ENCODE measurements at regions not wholly inside any gene's neighbourhood (a gene's known extent, or its start where the extent isn't known, plus 50 kb on each side); places are given as distances from the start of the nearest gene placed in this dataset.

DNA sequence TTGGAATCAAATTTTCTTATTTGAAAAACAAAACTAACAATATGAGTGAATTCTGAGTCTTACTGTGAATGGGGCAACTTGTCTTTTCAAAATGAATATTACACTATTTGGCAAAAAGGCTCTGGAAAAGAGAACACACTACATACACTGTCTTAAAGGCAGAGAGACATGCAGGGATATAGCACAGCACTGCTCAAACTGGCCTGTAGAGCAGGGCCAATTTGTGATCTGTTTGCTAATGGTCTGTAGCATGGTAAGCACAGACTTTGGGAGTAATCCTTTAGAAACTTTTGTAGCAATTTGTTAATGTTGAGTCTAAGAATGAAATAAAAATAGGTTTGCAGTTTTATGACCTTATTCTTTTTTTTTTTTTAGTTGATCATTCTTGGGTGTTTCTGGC lies 679.8 kb upstream of the SGO1 start:
- peaks cover 20% of the 10 kb centered on the region for H3K36me3 Mint-ChIP-seq (ENCODE audit: low read depth)
- Histone ChIP-seq H3K36me3 (ENCODE audit: insufficient read depth) (no peaks in the 10 kb centered on the region), H3K4me2 (no peak overlapping the region), H3K79me2 (replicated peaks; ENCODE audit: insufficient read depth) (no peaks in the 10 kb centered on the region), H3K9me2 (ENCODE audit: insufficient read depth) (no peaks in the 10 kb centered on the region), H2AFZ (no peak overlapping the region), H3K27ac (ENCODE audit: low read depth) (no peak overlapping the region), H3F3A (replicated peaks; ENCODE audit: low read depth) (no peaks in the 10 kb centered on the region), H3K4me1 (ENCODE audit: insufficient read depth) (no peaks in the 10 kb centered on the region), H3K4me3 (no peak overlapping the region), H3K27me3 (ENCODE audit: insufficient read depth) (no peaks in the 10 kb centered on the region), H4K20me1 (replicated peaks; ENCODE audit: insufficient read depth) (no peaks in the 10 kb centered on the region)
- H3K4me1 Mint-ChIP-seq = no peaks in the 10 kb centered on the region; the same call in 2 of the 3 replicates
- DNase-seq (ENCODE audit: low spot score) (no peak), ATAC-seq (no peak)
- H3K27ac Mint-ChIP-seq = no peak overlapping the region
- TF ChIP-seq JUNB (IDR thresholded peaks at IDR 0.05; ENCODE audit: unreplicated experiment) = no peak
- no peak overlapping the region for H3K4me3 Mint-ChIP-seq
- H3K9me3 Mint-ChIP-seq = peaks cover 40% of the 10 kb centered on the region
- no peaks in the 10 kb centered on the region for H3K27me3 Mint-ChIP-seq (ENCODE audit: insufficient read depth, low read depth, poor library complexity)

DNA sequence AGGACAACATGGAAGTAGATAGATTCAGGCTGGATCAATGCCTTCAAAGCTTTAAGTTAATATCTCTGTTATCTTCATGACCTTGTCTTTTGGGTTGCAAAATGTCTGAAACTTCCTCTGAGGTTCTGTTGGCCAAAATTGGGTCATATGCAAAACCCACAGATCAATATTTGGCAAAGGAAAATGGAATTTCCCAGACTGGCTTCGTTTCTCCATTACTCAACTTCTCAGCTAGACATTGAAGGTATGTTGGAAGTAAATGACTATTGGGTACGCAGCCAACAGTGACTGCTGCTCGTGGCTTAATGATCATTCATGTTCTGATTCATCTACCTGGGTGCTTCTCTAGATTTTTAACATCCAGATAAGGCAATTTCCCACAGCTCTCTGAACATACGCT lies 675.4 kb upstream of the SGO1 start:
- Histone ChIP-seq H3K27me3 (ENCODE audit: insufficient read depth) (no peaks in the 10 kb centered on the region), H3K4me1 (ENCODE audit: insufficient read depth) (peaks cover 27% of the 10 kb centered on the region), H3K9me2 (ENCODE audit: insufficient read depth) (peaks cover 6% of the 10 kb centered on the region; the same call in 1 of the 2 replicates), H3F3A (replicated peaks; ENCODE audit: low read depth) (no peaks in the 10 kb centered on the region), H3K4me3 (no peak overlapping the region), H4K20me1 (replicated peaks; ENCODE audit: insufficient read depth) (no peaks in the 10 kb centered on the region), H3K79me2 (replicated peaks; ENCODE audit: insufficient read depth) (no peaks in the 10 kb centered on the region), H3K27ac (ENCODE audit: low read depth) (no peak overlapping the region), H2AFZ (no peak overlapping the region), H3K4me2 (no peak overlapping the region), H3K36me3 (ENCODE audit: insufficient read depth) (no peaks in the 10 kb centered on the region)
- no peak overlapping the region for H3K27ac Mint-ChIP-seq
- no peak overlapping the region for H3K4me3 Mint-ChIP-seq
- DNase-seq (ENCODE audit: low spot score) = no peak
- H3K9me3 Mint-ChIP-seq = peaks cover 32% of the 10 kb centered on the region
- H3K4me1 Mint-ChIP-seq = peaks cover 16% of the 10 kb centered on the region; the same call in 2 of the 3 replicates
- TF ChIP-seq, protein P1, sequence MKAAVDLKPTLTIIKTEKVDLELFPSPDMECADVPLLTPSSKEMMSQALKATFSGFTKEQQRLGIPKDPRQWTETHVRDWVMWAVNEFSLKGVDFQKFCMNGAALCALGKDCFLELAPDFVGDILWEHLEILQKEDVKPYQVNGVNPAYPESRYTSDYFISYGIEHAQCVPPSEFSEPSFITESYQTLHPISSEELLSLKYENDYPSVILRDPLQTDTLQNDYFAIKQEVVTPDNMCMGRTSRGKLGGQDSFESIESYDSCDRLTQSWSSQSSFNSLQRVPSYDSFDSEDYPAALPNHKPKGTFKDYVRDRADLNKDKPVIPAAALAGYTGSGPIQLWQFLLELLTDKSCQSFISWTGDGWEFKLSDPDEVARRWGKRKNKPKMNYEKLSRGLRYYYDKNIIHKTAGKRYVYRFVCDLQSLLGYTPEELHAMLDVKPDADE (IDR thresholded peaks at IDR 0.05) = no peak
- TF ChIP-seq EZH2 (IDR thresholded peaks at IDR 0.05; ENCODE audit: low read depth, unreplicated experiment) = no peak
- TF ChIP-seq ZNF331 (CRISPR knock-in tag; IDR thresholded peaks at IDR 0.05; ENCODE audit: low read depth) = no peak
- TF ChIP-seq ZNF114 (CRISPR knock-in tag; IDR thresholded peaks at IDR 0.05) = no peak
- TF ChIP-seq EZH2phosphoT487 (IDR thresholded peaks at IDR 0.05; ENCODE audit: unreplicated experiment) = no peak
- TF ChIP-seq, protein P2, sequence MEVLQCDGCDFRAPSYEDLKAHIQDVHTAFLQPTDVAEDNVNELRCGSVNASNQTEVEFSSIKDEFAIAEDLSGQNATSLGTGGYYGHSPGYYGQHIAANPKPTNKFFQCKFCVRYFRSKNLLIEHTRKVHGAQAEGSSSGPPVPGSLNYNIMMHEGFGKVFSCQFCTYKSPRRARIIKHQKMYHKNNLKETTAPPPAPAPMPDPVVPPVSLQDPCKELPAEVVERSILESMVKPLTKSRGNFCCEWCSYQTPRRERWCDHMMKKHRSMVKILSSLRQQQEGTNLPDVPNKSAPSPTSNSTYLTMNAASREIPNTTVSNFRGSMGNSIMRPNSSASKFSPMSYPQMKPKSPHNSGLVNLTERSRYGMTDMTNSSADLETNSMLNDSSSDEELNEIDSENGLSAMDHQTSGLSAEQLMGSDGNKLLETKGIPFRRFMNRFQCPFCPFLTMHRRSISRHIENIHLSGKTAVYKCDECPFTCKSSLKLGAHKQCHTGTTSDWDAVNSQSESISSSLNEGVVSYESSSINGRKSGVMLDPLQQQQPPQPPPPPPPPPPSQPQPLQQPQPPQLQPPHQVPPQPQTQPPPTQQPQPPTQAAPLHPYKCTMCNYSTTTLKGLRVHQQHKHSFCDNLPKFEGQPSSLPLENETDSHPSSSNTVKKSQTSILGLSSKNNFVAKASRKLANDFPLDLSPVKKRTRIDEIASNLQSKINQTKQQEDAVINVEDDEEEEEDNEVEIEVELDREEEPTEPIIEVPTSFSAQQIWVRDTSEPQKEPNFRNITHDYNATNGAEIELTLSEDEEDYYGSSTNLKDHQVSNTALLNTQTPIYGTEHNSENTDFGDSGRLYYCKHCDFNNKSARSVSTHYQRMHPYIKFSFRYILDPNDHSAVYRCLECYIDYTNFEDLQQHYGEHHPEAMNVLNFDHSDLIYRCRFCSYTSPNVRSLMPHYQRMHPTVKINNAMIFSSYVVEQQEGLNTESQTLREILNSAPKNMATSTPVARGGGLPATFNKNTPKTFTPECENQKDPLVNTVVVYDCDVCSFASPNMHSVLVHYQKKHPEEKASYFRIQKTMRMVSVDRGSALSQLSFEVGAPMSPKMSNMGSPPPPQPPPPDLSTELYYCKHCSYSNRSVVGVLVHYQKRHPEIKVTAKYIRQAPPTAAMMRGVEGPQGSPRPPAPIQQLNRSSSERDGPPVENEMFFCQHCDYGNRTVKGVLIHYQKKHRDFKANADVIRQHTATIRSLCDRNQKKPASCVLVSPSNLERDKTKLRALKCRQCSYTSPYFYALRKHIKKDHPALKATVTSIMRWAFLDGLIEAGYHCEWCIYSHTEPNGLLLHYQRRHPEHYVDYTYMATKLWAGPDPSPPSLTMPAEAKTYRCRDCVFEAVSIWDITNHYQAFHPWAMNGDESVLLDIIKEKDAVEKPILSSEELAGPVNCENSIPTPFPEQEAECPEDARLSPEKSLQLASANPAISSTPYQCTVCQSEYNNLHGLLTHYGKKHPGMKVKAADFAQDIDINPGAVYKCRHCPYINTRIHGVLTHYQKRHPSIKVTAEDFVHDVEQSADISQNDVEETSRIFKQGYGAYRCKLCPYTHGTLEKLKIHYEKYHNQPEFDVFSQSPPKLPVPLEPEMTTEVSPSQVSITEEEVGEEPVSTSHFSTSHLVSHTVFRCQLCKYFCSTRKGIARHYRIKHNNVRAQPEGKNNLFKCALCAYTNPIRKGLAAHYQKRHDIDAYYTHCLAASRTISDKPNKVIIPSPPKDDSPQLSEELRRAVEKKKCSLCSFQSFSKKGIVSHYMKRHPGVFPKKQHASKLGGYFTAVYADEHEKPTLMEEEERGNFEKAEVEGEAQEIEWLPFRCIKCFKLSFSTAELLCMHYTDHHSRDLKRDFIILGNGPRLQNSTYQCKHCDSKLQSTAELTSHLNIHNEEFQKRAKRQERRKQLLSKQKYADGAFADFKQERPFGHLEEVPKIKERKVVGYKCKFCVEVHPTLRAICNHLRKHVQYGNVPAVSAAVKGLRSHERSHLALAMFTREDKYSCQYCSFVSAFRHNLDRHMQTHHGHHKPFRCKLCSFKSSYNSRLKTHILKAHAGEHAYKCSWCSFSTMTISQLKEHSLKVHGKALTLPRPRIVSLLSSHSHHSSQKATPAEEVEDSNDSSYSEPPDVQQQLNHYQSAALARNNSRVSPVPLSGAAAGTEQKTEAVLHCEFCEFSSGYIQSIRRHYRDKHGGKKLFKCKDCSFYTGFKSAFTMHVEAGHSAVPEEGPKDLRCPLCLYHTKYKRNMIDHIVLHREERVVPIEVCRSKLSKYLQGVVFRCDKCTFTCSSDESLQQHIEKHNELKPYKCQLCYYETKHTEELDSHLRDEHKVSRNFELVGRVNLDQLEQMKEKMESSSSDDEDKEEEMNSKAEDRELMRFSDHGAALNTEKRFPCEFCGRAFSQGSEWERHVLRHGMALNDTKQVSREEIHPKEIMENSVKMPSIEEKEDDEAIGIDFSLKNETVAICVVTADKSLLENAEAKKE (CRISPR knock-in tag; IDR thresholded peaks at IDR 0.05) = no peak
- no peak for TF ChIP-seq STAT1 (IDR thresholded peaks at IDR 0.05; ENCODE audit: unreplicated experiment)
- TF ChIP-seq, protein P3, sequence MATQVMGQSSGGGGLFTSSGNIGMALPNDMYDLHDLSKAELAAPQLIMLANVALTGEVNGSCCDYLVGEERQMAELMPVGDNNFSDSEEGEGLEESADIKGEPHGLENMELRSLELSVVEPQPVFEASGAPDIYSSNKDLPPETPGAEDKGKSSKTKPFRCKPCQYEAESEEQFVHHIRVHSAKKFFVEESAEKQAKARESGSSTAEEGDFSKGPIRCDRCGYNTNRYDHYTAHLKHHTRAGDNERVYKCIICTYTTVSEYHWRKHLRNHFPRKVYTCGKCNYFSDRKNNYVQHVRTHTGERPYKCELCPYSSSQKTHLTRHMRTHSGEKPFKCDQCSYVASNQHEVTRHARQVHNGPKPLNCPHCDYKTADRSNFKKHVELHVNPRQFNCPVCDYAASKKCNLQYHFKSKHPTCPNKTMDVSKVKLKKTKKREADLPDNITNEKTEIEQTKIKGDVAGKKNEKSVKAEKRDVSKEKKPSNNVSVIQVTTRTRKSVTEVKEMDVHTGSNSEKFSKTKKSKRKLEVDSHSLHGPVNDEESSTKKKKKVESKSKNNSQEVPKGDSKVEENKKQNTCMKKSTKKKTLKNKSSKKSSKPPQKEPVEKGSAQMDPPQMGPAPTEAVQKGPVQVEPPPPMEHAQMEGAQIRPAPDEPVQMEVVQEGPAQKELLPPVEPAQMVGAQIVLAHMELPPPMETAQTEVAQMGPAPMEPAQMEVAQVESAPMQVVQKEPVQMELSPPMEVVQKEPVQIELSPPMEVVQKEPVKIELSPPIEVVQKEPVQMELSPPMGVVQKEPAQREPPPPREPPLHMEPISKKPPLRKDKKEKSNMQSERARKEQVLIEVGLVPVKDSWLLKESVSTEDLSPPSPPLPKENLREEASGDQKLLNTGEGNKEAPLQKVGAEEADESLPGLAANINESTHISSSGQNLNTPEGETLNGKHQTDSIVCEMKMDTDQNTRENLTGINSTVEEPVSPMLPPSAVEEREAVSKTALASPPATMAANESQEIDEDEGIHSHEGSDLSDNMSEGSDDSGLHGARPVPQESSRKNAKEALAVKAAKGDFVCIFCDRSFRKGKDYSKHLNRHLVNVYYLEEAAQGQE (IDR thresholded peaks at IDR 0.05; ENCODE audit: unreplicated experiment) = no peak
- TF ChIP-seq POLR2AphosphoS5 (IDR thresholded peaks at IDR 0.05; ENCODE audit: low read depth) = no peak
- TF ChIP-seq NANOG (IDR thresholded peaks at IDR 0.05; ENCODE audit: borderline replicate concordance) = no peak
- no peak for ATAC-seq
- no peaks in the 10 kb centered on the region for H3K27me3 Mint-ChIP-seq (ENCODE audit: insufficient read depth, low read depth, poor library complexity)
- peaks cover 20% of the 10 kb centered on the region for H3K36me3 Mint-ChIP-seq (ENCODE audit: low read depth)
